Esophagus muscularis mucosa (tissue), 3 donors: ENCODE measurements at regions not wholly inside any gene's neighbourhood (a gene's known extent, or its start where the extent isn't known, plus 50 kb on each side); places are given as distances from the start of the nearest gene placed in this dataset.

ENCODE experiments used
- CTCF ChIP-seq, 3 experiments: fragments of 200-600 bp in 2 of 3; fragments of 450-650 bp in 1 of 3; sonication (generic) in 2 of 3; IDR thresholded peaks; one replicate each; pipeline ENCODE4 v1.5.1; 2017 to 2019; ENCODE audit warnings: antibody characterized with exemption in 3 of 3, mild to moderate bottlenecking in 2 of 3, moderate library complexity in 1 of 3
- EP300 ChIP-seq: sonication (generic); formaldehyde crosslinking; IDR thresholded peaks from one replicate; pipeline ENCODE4 v1.6.1; 2017; ENCODE audit warnings: antibody characterized with exemption

GRCh38 chr21:27643326-27643725 is 676.4 kb upstream of the ADAMTS5 start:
- TF ChIP-seq CTCF (IDR thresholded peaks at IDR 0.05) (no peak), EP300 (no peak)
